Neural progenitor cell (in vitro differentiated cells): ENCODE measurements at regions not wholly inside any gene's neighbourhood (a gene's known extent, or its start where the extent isn't known, plus 50 kb on each side); places are given as distances from the start of the nearest gene placed in this dataset.

ENCODE experiments used
- DNase-seq: peaks from one replicate; pipeline ENCODE4 v3.0.0-alpha.2; 2016; ENCODE audit warnings: low spot score
- H2AFZ ChIP-seq: fragments of 200-600 bp; sonication (generic); replicated peaks from 2 replicates; pipeline ENCODE4 v1.6.1; 2016; ENCODE audit warnings: antibody characterized with exemption
- H3F3A ChIP-seq: fragments of 200-600 bp; sonication (generic); 2 replicates; pipeline ENCODE4 v1.6.1; 2016; ENCODE audit warnings: antibody characterized with exemption, low read depth
- H3K27ac ChIP-seq: fragments of 200-600 bp; sonication (generic); 2 replicates; pipeline ENCODE4 v1.5.1; 2016; ENCODE audit warnings: mild to moderate bottlenecking
- H3K27me3 ChIP-seq: fragments of 200-600 bp; sonication (generic); 2 replicates; pipeline ENCODE4 v1.6.1; 2016; ENCODE audit warnings: mild to moderate bottlenecking, moderate library complexity
- H3K36me3 ChIP-seq: fragments of 200-600 bp; sonication (generic); 2 replicates; pipeline ENCODE4 v1.5.1; 2016
- H3K4me1 ChIP-seq: fragments of 200-600 bp; sonication (generic); 2 replicates; pipeline ENCODE4 v1.6.1; 2016; ENCODE audit warnings: mixed run types
- H3K4me2 ChIP-seq: fragments of 200-600 bp; sonication (generic); 2 replicates; pipeline ENCODE4 v1.6.1; 2016
- H3K4me3 ChIP-seq: fragments of 200-600 bp; sonication (generic); 2 replicates; pipeline ENCODE4 v1.5.1; 2016
- H3K79me2 ChIP-seq: fragments of 200-600 bp; sonication (generic); 2 replicates; pipeline ENCODE4 v1.6.1; 2016; ENCODE audit warnings: low read depth
- H3K9ac ChIP-seq: fragments of 200-600 bp; sonication (generic); 2 replicates; pipeline ENCODE4 v1.6.1; 2016
- H3K9me3 ChIP-seq: fragments of 200-600 bp; sonication (generic); 2 replicates; pipeline ENCODE4 v1.5.1; 2016; ENCODE audit warnings: low read depth
- H4K20me1 ChIP-seq: fragments of 200-600 bp; sonication (generic); 2 replicates; pipeline ENCODE4 v1.6.1; 2016; ENCODE audit warnings: low read depth
- H3K27ac Mint-ChIP-seq: 3 replicates; pipeline ENCODE4 v1.8.0; 2021; ENCODE audit warnings: mixed read lengths
- H3K27me3 Mint-ChIP-seq: 2 replicates; pipeline ENCODE4 v1.8.0; 2022; ENCODE audit warnings: low read depth, mild to moderate bottlenecking, inconsistent platforms, moderate library complexity, mixed read lengths; ENCODE audit not compliant: insufficient read depth
- H3K36me3 Mint-ChIP-seq: 3 replicates; pipeline ENCODE4 v1.8.0; 2021; ENCODE audit warnings: mixed read lengths
- H3K4me1 Mint-ChIP-seq: 3 replicates; pipeline ENCODE4 v1.8.0; 2021; ENCODE audit warnings: mixed read lengths
- H3K4me3 Mint-ChIP-seq: 3 replicates; pipeline ENCODE4 v1.8.0; 2021; ENCODE audit warnings: mild to moderate bottlenecking, moderate library complexity, mixed read lengths
- H3K9me3 Mint-ChIP-seq: 3 replicates; pipeline ENCODE4 v1.8.0; 2020; ENCODE audit warnings: mixed read lengths
- EZH2 ChIP-seq: fragments of 200-600 bp; sonication (generic); IDR thresholded peaks from 2 replicates; pipeline ENCODE4 v1.6.1; 2017; ENCODE audit warnings: antibody characterized with exemption, mild to moderate bottlenecking, moderate library complexity
- EZH2phosphoT487 ChIP-seq: fragments of 200-600 bp; sonication (generic); IDR thresholded peaks from 2 replicates; pipeline ENCODE4 v1.6.1; 2017; ENCODE audit warnings: antibody characterized with exemption
- TF ChIP-seq, protein P1 (sequence below): fragments of 200-600 bp; sonication (generic); IDR thresholded peaks from 2 replicates; pipeline ENCODE4 v1.5.1; 2017; ENCODE audit warnings: antibody characterized with exemption, mild to moderate bottlenecking

DNA sequence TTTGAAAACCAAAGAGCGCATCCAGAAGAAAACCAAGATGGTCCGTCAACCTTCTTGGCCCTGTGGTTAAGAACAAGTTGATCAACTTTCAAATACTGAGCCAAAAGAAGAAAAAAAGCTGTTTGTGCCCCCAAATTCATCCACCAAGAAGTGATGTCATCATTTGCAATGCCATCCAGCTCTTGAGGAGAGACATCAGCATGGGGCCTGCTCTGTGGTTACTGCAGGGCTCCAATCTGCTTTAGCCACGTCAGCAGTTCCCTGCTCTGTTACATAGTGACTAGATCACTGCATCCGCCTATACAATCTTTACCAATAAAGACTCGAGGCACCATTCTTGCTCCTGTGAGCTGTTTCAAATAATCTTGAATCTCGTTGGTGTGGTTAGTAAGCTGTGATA, 75.0 kb upstream of the BLCAP start:
- H3K4me3 ChIP-seq, result no peak overlapping the region
- H3K36me3 ChIP-seq, result no peaks in the 10 kb centered on the region
- TF ChIP-seq EZH2phosphoT487 (no peak), EZH2 (no peak)
- TF ChIP-seq, protein P1, sequence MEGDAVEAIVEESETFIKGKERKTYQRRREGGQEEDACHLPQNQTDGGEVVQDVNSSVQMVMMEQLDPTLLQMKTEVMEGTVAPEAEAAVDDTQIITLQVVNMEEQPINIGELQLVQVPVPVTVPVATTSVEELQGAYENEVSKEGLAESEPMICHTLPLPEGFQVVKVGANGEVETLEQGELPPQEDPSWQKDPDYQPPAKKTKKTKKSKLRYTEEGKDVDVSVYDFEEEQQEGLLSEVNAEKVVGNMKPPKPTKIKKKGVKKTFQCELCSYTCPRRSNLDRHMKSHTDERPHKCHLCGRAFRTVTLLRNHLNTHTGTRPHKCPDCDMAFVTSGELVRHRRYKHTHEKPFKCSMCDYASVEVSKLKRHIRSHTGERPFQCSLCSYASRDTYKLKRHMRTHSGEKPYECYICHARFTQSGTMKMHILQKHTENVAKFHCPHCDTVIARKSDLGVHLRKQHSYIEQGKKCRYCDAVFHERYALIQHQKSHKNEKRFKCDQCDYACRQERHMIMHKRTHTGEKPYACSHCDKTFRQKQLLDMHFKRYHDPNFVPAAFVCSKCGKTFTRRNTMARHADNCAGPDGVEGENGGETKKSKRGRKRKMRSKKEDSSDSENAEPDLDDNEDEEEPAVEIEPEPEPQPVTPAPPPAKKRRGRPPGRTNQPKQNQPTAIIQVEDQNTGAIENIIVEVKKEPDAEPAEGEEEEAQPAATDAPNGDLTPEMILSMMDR, result no peak
- no peak overlapping the region for H3K9ac ChIP-seq
- no peaks in the 10 kb centered on the region for H3K36me3 Mint-ChIP-seq
- no peaks in the 10 kb centered on the region for H4K20me1 ChIP-seq
- H3F3A ChIP-seq, result peaks cover 15% of the 10 kb centered on the region
- peaks cover 11% of the 10 kb centered on the region for H3K4me1 Mint-ChIP-seq
- H3K4me3 Mint-ChIP-seq, result no peak overlapping the region
- no peaks in the 10 kb centered on the region for H3K27me3 ChIP-seq
- no peaks in the 10 kb centered on the region for H3K9me3 ChIP-seq
- H3K9me3 Mint-ChIP-seq, result no peaks in the 10 kb centered on the region
- H3K4me2 ChIP-seq, result no peak overlapping the region
- H3K27me3 Mint-ChIP-seq, result peaks cover 26% of the 10 kb centered on the region
- DNase-seq, result no peak
- H3K4me1 ChIP-seq, result peaks cover 17% of the 10 kb centered on the region
- H3K27ac ChIP-seq, result no peak overlapping the region
- H2AFZ ChIP-seq, result no peak overlapping the region
- H3K79me2 ChIP-seq, result no peaks in the 10 kb centered on the region
- no peak overlapping the region for H3K27ac Mint-ChIP-seq

DNA sequence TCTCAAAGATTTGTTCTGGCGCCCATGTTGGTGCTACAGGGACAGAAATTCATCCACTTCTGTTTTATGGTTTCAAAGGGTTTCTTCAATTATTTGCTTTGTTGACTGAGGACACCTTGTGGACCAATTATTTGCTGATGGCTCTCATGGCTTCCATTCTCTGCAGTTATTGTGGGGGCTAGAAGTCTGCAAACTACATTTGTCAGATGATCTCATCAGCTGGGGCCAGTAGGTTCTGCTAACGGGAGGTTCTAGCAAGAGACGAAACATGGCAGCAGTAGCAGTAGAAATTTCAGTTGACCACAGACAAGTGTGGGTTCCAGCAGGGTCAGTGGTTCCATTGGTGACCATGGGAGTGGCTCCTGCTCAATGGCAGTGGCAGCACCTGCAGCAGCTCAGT, 72.8 kb upstream of the BLCAP start:
- Histone ChIP-seq H3K9me3 (no peaks in the 10 kb centered on the region), H3K36me3 (no peaks in the 10 kb centered on the region), H2AFZ (no peak overlapping the region), H3K4me3 (no peak overlapping the region), H3K27me3 (no peaks in the 10 kb centered on the region), H3K27ac (no peak overlapping the region), H3K4me1 (peaks cover 25% of the 10 kb centered on the region), H4K20me1 (no peaks in the 10 kb centered on the region), H3K9ac (no peak overlapping the region), H3F3A (peaks cover 15% of the 10 kb centered on the region), H3K79me2 (no peaks in the 10 kb centered on the region), H3K4me2 (no peak overlapping the region)
- Mint-ChIP-seq H3K9me3 (no peaks in the 10 kb centered on the region), H3K4me3 (no peak overlapping the region), H3K4me1 (peaks cover 20% of the 10 kb centered on the region), H3K36me3 (no peaks in the 10 kb centered on the region), H3K27me3 (peaks cover 26% of the 10 kb centered on the region), H3K27ac (no peak overlapping the region)
- TF ChIP-seq EZH2 (no peak), EZH2phosphoT487 (no peak)
- TF ChIP-seq, protein P1, result no peak
- DNase-seq, result no peak

DNA sequence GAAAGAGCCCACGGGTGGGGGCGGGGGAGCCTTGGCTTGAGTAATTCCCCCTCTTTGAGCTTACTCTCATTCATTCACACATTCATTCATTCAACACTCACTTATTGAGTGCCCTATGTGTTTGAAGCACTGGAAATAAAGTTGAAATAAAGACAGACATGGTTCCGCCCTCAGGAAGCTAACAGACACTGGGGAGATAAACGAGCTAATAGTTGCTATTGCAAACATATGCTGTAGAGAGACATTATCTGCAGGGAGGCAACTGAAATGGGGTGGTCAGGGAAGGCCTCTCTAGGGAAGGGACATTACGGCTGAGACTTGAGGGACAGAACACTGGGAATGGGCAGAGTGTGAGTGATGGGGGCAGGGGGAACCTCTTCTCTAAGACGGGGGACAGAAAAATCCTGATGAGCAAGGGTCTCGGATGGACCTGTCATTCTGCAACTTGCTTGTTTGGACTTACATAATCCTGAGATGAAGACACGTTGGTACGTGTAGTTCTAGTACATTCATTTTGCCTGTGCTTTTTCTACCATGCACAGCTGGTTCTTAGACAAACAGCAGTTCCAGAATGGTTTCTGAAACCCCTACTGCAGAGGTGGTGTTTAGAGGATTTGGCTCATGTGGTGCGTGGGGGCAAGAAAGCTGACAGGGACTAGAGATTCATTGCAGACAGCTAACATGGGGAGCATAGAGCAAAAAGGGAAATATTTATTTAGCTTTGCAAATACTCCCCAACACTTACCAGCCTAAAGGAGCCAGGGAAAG, 71.1 kb upstream of the BLCAP start:
- H3K9me3 Mint-ChIP-seq, result no peaks in the 10 kb centered on the region
- H3K9me3 ChIP-seq, result no peaks in the 10 kb centered on the region
- no peaks in the 10 kb centered on the region for H3K36me3 ChIP-seq
- H3K4me3 Mint-ChIP-seq, result no peak overlapping the region
- H4K20me1 ChIP-seq, result no peaks in the 10 kb centered on the region
- TF ChIP-seq EZH2 (no peak), EZH2phosphoT487 (no peak)
- TF ChIP-seq, protein P1, result no peak
- H3K27me3 Mint-ChIP-seq, result peaks cover 24% of the 10 kb centered on the region
- peaks cover 20% of the 10 kb centered on the region for H3K4me1 Mint-ChIP-seq
- H3K4me3 ChIP-seq, result peak overlapping the region; percentile 38
- peak overlapping the region; percentile 99 for H2AFZ ChIP-seq
- no peaks in the 10 kb centered on the region for H3K27me3 ChIP-seq
- no peaks in the 10 kb centered on the region for H3K36me3 Mint-ChIP-seq
- H3K4me1 ChIP-seq, result peaks cover 25% of the 10 kb centered on the region
- peak overlapping the region; percentile 21 for H3K27ac ChIP-seq
- H3K79me2 ChIP-seq, result no peaks in the 10 kb centered on the region
- peaks cover 15% of the 10 kb centered on the region for H3F3A ChIP-seq
- H3K4me2 ChIP-seq, result peak overlapping the region; percentile 76
- peak overlapping the region; percentile 1 for H3K27ac Mint-ChIP-seq
- no peak overlapping the region for H3K9ac ChIP-seq
- DNase-seq, result no peak
